ENCODE measurements at regions not wholly inside any gene's neighbourhood (a gene's known extent, or its start where the extent isn't known, plus 50 kb on each side); places are given as distances from the start of the nearest gene placed in this dataset.

GRCh38 chr5:133760532-133760931, 148.2 kb upstream of the FSTL4 start:
- no peaks in the 10 kb centered on the region for H3K9me3 ChIP-seq (ENCODE audit: low read depth, low read length)
- H3K27ac ChIP-seq (ENCODE audit: low read depth, low read length), result no peak overlapping the region
- no peak overlapping the region for H3K4me3 ChIP-seq (ENCODE audit: insufficient read depth, low read length)
- no peaks in the 10 kb centered on the region for H4K20me1 ChIP-seq (ENCODE audit: insufficient read depth, low read length)
- no peaks in the 10 kb centered on the region for H3K36me3 ChIP-seq (ENCODE audit: insufficient read depth, low read length)
- H3K4me1 ChIP-seq (ENCODE audit: insufficient read depth, low read length), result no peaks in the 10 kb centered on the region
- no peak overlapping the region for H2AFZ ChIP-seq (ENCODE audit: low read length)
- DNase-seq (ENCODE audit: insufficient read length, low spot score, missing footprints), result no peak
- no peak for TF ChIP-seq CTCF (IDR thresholded peaks at IDR 0.05; ENCODE audit: extremely low read depth, low read depth, low read length)
- peaks cover 19% of the 10 kb centered on the region for H3K27me3 ChIP-seq (ENCODE audit: insufficient read depth, low read length)
- H3K79me2 ChIP-seq (ENCODE audit: insufficient read depth, low read length), result no peaks in the 10 kb centered on the region
- no peak overlapping the region for H3K4me2 ChIP-seq (ENCODE audit: insufficient read depth, low read length)

DNA sequence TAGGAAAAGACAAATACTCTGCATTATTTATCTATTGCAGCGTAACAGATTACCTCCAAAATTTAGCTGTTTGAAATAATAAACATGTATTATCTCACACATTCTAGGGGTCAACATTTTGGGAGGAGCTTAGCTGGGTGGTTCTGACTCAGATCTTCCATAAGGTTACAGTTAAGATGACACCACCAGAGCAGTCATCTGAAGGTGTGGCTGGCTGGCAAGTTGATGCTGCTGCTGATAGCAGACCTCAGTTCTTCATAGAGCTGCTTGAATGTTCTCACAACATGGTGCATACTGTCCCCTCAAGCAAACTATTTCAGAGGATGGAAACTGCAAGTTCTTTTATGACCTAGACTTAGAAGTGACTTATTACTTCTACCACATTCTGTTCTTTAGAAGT, 146.3 kb upstream of the FSTL4 start:
- Histone ChIP-seq H3K79me2 (ENCODE audit: insufficient read depth, low read length) (no peaks in the 10 kb centered on the region), H3K4me3 (ENCODE audit: insufficient read depth, low read length) (no peak overlapping the region), H3K4me1 (ENCODE audit: insufficient read depth, low read length) (no peaks in the 10 kb centered on the region), H3K36me3 (ENCODE audit: insufficient read depth, low read length) (no peaks in the 10 kb centered on the region), H3K4me2 (ENCODE audit: insufficient read depth, low read length) (no peak overlapping the region), H3K27me3 (ENCODE audit: insufficient read depth, low read length) (peaks cover 20% of the 10 kb centered on the region), H3K9me3 (ENCODE audit: low read depth, low read length) (no peaks in the 10 kb centered on the region), H2AFZ (ENCODE audit: low read length) (no peak overlapping the region), H3K27ac (ENCODE audit: low read depth, low read length) (no peak overlapping the region), H4K20me1 (ENCODE audit: insufficient read depth, low read length) (no peaks in the 10 kb centered on the region)
- DNase-seq (ENCODE audit: insufficient read length, low spot score, missing footprints), result no peak
- no peak for TF ChIP-seq CTCF (IDR thresholded peaks at IDR 0.05; ENCODE audit: extremely low read depth, low read depth, low read length)

DNA sequence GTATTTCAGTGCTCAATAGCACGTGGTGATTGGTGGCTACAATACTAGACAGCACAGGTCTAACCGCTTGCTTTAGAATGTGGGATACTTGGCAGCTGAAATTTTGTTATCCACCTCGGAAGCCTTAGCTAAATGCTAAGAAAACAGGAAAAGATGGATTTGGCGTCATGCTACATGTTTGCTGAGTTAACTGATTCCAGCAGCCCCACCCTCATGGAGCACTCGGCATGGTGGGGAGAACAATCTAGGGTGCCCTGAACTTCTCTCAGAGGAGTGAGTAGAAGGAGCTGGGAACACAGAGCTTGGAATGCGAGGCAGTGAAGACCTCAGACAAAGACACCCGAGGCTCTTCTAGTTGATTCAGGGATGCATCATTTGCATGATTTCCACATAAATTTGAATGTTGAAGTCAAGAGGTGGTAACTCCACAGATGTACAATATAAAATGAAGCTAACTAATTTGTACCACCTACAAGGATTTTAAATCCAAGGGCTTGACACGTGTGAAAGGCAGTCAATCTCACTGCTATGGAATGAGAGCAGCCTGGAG, 145.1 kb upstream of the FSTL4 start:
- no peaks in the 10 kb centered on the region for H3K36me3 ChIP-seq (ENCODE audit: insufficient read depth, low read length)
- H3K4me3 ChIP-seq (ENCODE audit: insufficient read depth, low read length), result no peak overlapping the region
- peaks cover 20% of the 10 kb centered on the region for H3K27me3 ChIP-seq (ENCODE audit: insufficient read depth, low read length)
- TF ChIP-seq CTCF (IDR thresholded peaks at IDR 0.05; ENCODE audit: extremely low read depth, low read depth, low read length), result no peak
- no peaks in the 10 kb centered on the region for H3K4me1 ChIP-seq (ENCODE audit: insufficient read depth, low read length)
- DNase-seq (ENCODE audit: insufficient read length, low spot score, missing footprints), result no peak
- no peak overlapping the region for H3K27ac ChIP-seq (ENCODE audit: low read depth, low read length)
- no peak overlapping the region for H2AFZ ChIP-seq (ENCODE audit: low read length)
- no peaks in the 10 kb centered on the region for H4K20me1 ChIP-seq (ENCODE audit: insufficient read depth, low read length)
- H3K79me2 ChIP-seq (ENCODE audit: insufficient read depth, low read length), result no peaks in the 10 kb centered on the region
- no peak overlapping the region for H3K4me2 ChIP-seq (ENCODE audit: insufficient read depth, low read length)
- no peaks in the 10 kb centered on the region for H3K9me3 ChIP-seq (ENCODE audit: low read depth, low read length)

GRCh38 chr5:133756756-133757155, 144.4 kb upstream of the FSTL4 start:
- Histone ChIP-seq H3K4me2 (ENCODE audit: insufficient read depth, low read length) (no peak overlapping the region), H3K79me2 (ENCODE audit: insufficient read depth, low read length) (no peaks in the 10 kb centered on the region), H3K27ac (ENCODE audit: low read depth, low read length) (no peak overlapping the region), H3K27me3 (ENCODE audit: insufficient read depth, low read length) (peaks cover 20% of the 10 kb centered on the region), H2AFZ (ENCODE audit: low read length) (no peak overlapping the region), H4K20me1 (ENCODE audit: insufficient read depth, low read length) (no peaks in the 10 kb centered on the region), H3K9me3 (ENCODE audit: low read depth, low read length) (no peaks in the 10 kb centered on the region), H3K36me3 (ENCODE audit: insufficient read depth, low read length) (no peaks in the 10 kb centered on the region), H3K4me1 (ENCODE audit: insufficient read depth, low read length) (no peaks in the 10 kb centered on the region), H3K4me3 (ENCODE audit: insufficient read depth, low read length) (no peak overlapping the region)
- DNase-seq (ENCODE audit: insufficient read length, low spot score, missing footprints), result no peak
- no peak for TF ChIP-seq CTCF (IDR thresholded peaks at IDR 0.05; ENCODE audit: extremely low read depth, low read depth, low read length)
